ENCODE measurements at regions not wholly inside any gene's neighbourhood (a gene's known extent, or its start where the extent isn't known, plus 50 kb on each side); places are given as distances from the start of the nearest gene placed in this dataset.

GRCh38 chr4:67020438-67020797 is 524.9 kb downstream of the CENPC start:
- TF ChIP-seq POLR2A (IDR thresholded peaks at IDR 0.05), result no peak
- no peak for TF ChIP-seq CTCF (IDR thresholded peaks at IDR 0.05)
